ENCODE measurements at regions not wholly inside any gene's neighbourhood (a gene's known extent, or its start where the extent isn't known, plus 50 kb on each side); places are given as distances from the start of the nearest gene placed in this dataset.

- TF ChIP-seq REST (IDR thresholded peaks at IDR 0.05; ENCODE audit: insufficient read depth in 1 of 2, low read depth in 2 of 2, low read length in 1 of 2) (no peak), CTCF (IDR thresholded peaks at IDR 0.05) (no peak), POLR2AphosphoS5 (IDR thresholded peaks at IDR 0.05; ENCODE audit: low read depth, low read length) (no peak), TCF7L2 (IDR thresholded peaks at IDR 0.05; ENCODE audit: low read depth, low read length) (no peak)
Observed at GRCh38 chr7:98737176-98737575, 120.1 kb downstream of the NPTX2 start.
